OCI-LY7 (cell line): ENCODE measurements at regions not wholly inside any gene's neighbourhood (a gene's known extent, or its start where the extent isn't known, plus 50 kb on each side); places are given as distances from the start of the nearest gene placed in this dataset.

Experiments
- BruUV-seq: library from RNA; stranded (reverse); fragments of 400-500 nt; replicated peaks from 2 replicates; lab custom pipeline; 2021; lab: Mats Ljungman, UMichigan
- CTCF ChIA-PET: fragments of 300-600 bp; sonication (Branson Sonifier 250); formaldehyde crosslinking; loops from one replicate; lab custom pipeline; 2022; ENCODE audit warnings: antibody characterized with exemption; ENCODE audit not compliant: unreplicated experiment; lab: Charles Lee
- POLR2A ChIA-PET: fragments of 300-600 bp; sonication (Branson Sonifier 250); formaldehyde crosslinking; loops from one replicate; lab custom pipeline; 2022; ENCODE audit warnings: antibody characterized with exemption; lab: Charles Lee
- DNase-seq: peaks from one replicate; pipeline ENCODE4 v3.0.0-alpha.2; 2015; ENCODE audit warnings: low spot score
- H2AFZ ChIP-seq: fragments of 200-600 bp; sonication (generic), shearing (Covaris generic); 2 replicates; pipeline ENCODE4 v1.6.1; 2014; ENCODE audit warnings: mild to moderate bottlenecking, antibody characterized with exemption, low read length, moderate library complexity
- H3K27ac ChIP-seq: fragments of 200-600 bp; sonication (generic); 2 replicates; pipeline ENCODE4 v1.5.1; 2014; ENCODE audit warnings: mixed run types, low read depth, mild to moderate bottlenecking, moderate library complexity, low read length, inconsistent platforms; ENCODE audit not compliant: poor library complexity, severe bottlenecking
- H3K36me3 ChIP-seq: fragments of 200-600 bp; sonication (generic); 2 replicates; pipeline ENCODE4 v1.6.1; 2014; ENCODE audit warnings: mild to moderate bottlenecking, antibody characterized with exemption, low read length, moderate library complexity, mixed read lengths; ENCODE audit not compliant: insufficient read depth
- H3K4me1 ChIP-seq: fragments of 200-600 bp; sonication (generic); 2 replicates; pipeline ENCODE4 v1.5.1; 2014; ENCODE audit warnings: mild to moderate bottlenecking, low read length; ENCODE audit not compliant: insufficient read depth, poor library complexity, severe bottlenecking
- H3K4me2 ChIP-seq: fragments of 200-600 bp; sonication (generic); 2 replicates; pipeline ENCODE4 v1.6.1; 2014; ENCODE audit warnings: mild to moderate bottlenecking, low read length
- H3K4me3 ChIP-seq: fragments of 200-600 bp; sonication (generic); 2 replicates; pipeline ENCODE4 v1.5.1; 2014; ENCODE audit warnings: mild to moderate bottlenecking, low read depth, low read length; ENCODE audit not compliant: poor library complexity, severe bottlenecking
- H3K79me2 ChIP-seq: fragments of 200-600 bp; sonication (generic); 2 replicates; pipeline ENCODE4 v1.6.1; 2016; ENCODE audit warnings: low read depth, mild to moderate bottlenecking, low read length, moderate library complexity, mixed read lengths; ENCODE audit not compliant: insufficient read depth
- H3K9me2 ChIP-seq: fragments of 200-600 bp; sonication (generic); 2 replicates; pipeline ENCODE4 v1.6.1; 2016; ENCODE audit warnings: mild to moderate bottlenecking, low read length, mixed read lengths; ENCODE audit not compliant: insufficient read depth
- H3K9me3 ChIP-seq: fragments of 200-600 bp; sonication (generic); 2 replicates; pipeline ENCODE4 v1.6.1; 2014; ENCODE audit warnings: mild to moderate bottlenecking, mixed run types, low read length, mixed read lengths
- H4K20me1 ChIP-seq: fragments of 200-600 bp; sonication (generic); 2 replicates; pipeline ENCODE4 v1.6.1; 2014; ENCODE audit warnings: mild to moderate bottlenecking, antibody characterized with exemption, low read length, moderate library complexity, mixed read lengths; ENCODE audit not compliant: insufficient read depth
- EZH2phosphoT487 ChIP-seq: fragments of 200-600 bp; sonication (generic); IDR thresholded peaks from 2 replicates; pipeline ENCODE4 v1.6.1; 2018; ENCODE audit warnings: low read depth, borderline replicate concordance, mild to moderate bottlenecking, mixed run types, antibody characterized with exemption, low read length, moderate library complexity, mixed read lengths
- intact Hi-C: fragments of 100-400 bp; cut with micrococcal nuclease; formaldehyde crosslinking; loops from one replicate; pipeline ENCODE4 v1.10.0; 2022; ENCODE audit not compliant: unreplicated experiment
- TF ChIP-seq, protein P1 (sequence below): fragments of 200-600 bp; sonication (generic); conservative IDR thresholded peaks from 2 replicates; pipeline ENCODE4 v1.5.1; 2014; ENCODE audit warnings: mild to moderate bottlenecking, antibody characterized with exemption, low read length, moderate library complexity, mixed read lengths

DNA sequence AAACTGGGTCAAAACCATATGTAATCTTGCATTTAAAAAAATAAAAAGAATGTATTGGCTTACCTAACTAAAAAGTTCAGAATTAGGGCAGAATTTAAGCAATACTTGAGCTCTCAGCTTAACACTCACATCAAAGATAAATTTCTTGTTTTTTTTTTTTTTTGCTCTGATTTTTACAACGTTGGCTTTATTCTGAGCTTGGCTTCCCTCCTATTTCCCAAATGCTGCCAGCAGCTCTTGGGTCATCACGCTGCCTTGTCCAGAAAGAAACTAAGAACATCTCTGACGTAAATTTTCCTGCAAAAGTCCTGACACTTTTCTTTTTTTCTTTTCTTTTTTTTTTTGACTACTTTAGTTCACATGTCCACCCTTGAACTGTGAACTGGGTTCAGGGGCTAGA, 150.6 kb upstream of the TGFBR2 start:
- Histone ChIP-seq H3K9me2 (no peaks in the 10 kb centered on the region), H3K4me2 (no peak overlapping the region), H3K4me3 (no peak overlapping the region), H3K79me2 (no peaks in the 10 kb centered on the region), H3K4me1 (no peaks in the 10 kb centered on the region), H3K27ac (no peak overlapping the region), H3K9me3 (no peaks in the 10 kb centered on the region), H2AFZ (no peak overlapping the region), H3K36me3 (no peaks in the 10 kb centered on the region), H4K20me1 (no peaks in the 10 kb centered on the region)
- no peak for TF ChIP-seq EZH2phosphoT487
- TF ChIP-seq, protein P1, sequence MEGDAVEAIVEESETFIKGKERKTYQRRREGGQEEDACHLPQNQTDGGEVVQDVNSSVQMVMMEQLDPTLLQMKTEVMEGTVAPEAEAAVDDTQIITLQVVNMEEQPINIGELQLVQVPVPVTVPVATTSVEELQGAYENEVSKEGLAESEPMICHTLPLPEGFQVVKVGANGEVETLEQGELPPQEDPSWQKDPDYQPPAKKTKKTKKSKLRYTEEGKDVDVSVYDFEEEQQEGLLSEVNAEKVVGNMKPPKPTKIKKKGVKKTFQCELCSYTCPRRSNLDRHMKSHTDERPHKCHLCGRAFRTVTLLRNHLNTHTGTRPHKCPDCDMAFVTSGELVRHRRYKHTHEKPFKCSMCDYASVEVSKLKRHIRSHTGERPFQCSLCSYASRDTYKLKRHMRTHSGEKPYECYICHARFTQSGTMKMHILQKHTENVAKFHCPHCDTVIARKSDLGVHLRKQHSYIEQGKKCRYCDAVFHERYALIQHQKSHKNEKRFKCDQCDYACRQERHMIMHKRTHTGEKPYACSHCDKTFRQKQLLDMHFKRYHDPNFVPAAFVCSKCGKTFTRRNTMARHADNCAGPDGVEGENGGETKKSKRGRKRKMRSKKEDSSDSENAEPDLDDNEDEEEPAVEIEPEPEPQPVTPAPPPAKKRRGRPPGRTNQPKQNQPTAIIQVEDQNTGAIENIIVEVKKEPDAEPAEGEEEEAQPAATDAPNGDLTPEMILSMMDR: no peak
- POLR2A ChIA-PET: interaction anchor here (0.6 to 1.7 kb wide), 3 partner anchors 19 to 117 kb away, joined by 3 read pairs; no protein-coding TSS in a partner anchor
- intact Hi-C loops: no loop called here
- BruUV-seq: no TSS peak
- DNase-seq: no peak
- CTCF ChIA-PET: no interaction called here

DNA sequence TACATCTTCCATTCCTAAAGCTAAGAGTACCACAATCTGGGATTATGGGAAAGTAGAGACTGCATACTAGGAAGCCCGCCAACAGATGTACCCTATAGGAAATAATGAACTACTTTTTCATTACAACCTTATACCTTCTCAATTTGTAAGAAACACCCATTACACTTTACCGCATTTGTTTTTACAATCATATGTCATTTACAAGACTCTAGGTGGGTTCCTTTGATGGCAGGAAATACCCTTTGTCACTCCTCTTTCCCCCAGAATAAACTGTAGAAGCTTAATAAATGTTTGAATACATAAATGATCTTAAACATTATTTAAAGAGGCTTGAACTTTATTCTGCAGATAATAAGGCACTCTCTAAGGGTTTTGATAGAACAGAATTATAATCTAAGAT, 150.1 kb upstream of the TGFBR2 start:
- Histone ChIP-seq H3K4me2 (no peak overlapping the region), H4K20me1 (no peaks in the 10 kb centered on the region), H3K4me3 (no peak overlapping the region), H3K27ac (no peak overlapping the region), H3K79me2 (no peaks in the 10 kb centered on the region), H2AFZ (no peak overlapping the region), H3K36me3 (no peaks in the 10 kb centered on the region), H3K9me2 (no peaks in the 10 kb centered on the region), H3K4me1 (no peaks in the 10 kb centered on the region), H3K9me3 (no peaks in the 10 kb centered on the region)
- TF ChIP-seq, protein P1: no peak
- TF ChIP-seq EZH2phosphoT487: no peak
- ChIA-PET POLR2A (interaction anchor here (0.6 to 1.7 kb wide), 2 partner anchors 48 to 117 kb away, joined by 3 read pairs; no protein-coding TSS in a partner anchor), CTCF (no interaction called here)
- no TSS peak for BruUV-seq
- no peak for DNase-seq
- intact Hi-C loops: no loop called here

- Histone ChIP-seq H3K36me3 (no peaks in the 10 kb centered on the region), H3K4me2 (no peak overlapping the region), H3K27ac (no peak overlapping the region), H3K79me2 (no peaks in the 10 kb centered on the region), H3K4me3 (no peak overlapping the region), H3K9me2 (no peaks in the 10 kb centered on the region), H3K4me1 (no peaks in the 10 kb centered on the region), H2AFZ (no peak overlapping the region), H4K20me1 (no peaks in the 10 kb centered on the region), H3K9me3 (no peaks in the 10 kb centered on the region)
- CTCF ChIA-PET: interaction anchor here (1.3 kb wide), 1 partner anchor 237 kb away, joined by 3 read pairs; no protein-coding TSS in a partner anchor
- TF ChIP-seq, protein P1: no peak
- TF ChIP-seq EZH2phosphoT487: no peak
- POLR2A ChIA-PET: interaction anchor here (0.6 to 1.7 kb wide), 9 partner anchors 10 to 448 kb away, joined by 3 to 6 read pairs (median 4); no protein-coding TSS in a partner anchor
- intact Hi-C loops: no loop called here
- no peak for DNase-seq
- BruUV-seq: no TSS peak
Measured at GRCh38 chr3:30457081-30457480, 149.3 kb upstream of the TGFBR2 start.
